ENCODE measurements at regions not wholly inside any gene's neighbourhood (a gene's known extent, or its start where the extent isn't known, plus 50 kb on each side); places are given as distances from the start of the nearest gene placed in this dataset.

GRCh38 chr5:67976181-67976580 is 239.4 kb upstream of the PIK3R1 start:
- no TSS peak for BruUV-seq (replicated peaks)
- no peaks in the 10 kb centered on the region for H3K9me3 ChIP-seq (replicated peaks; ENCODE audit: control insufficient read depth, insufficient read depth, low read length)
- intact Hi-C loops (cut with micrococcal nuclease; ENCODE audit: unreplicated experiment) = no loop called here
- ATAC-seq (no peak), FAIRE-seq (no peak), DNase-seq (ENCODE audit: low read depth, low spot score) (no peak)
- POLR2A ChIA-PET = no interaction called here
- TF ChIP-seq POLR2AphosphoS5 (IDR thresholded peaks at IDR 0.05; ENCODE audit: low read length) (no peak), ZNF592 (IDR thresholded peaks at IDR 0.05) (no peak), SIN3A (IDR thresholded peaks at IDR 0.05; ENCODE audit: low read depth, low read length) (no peak), TCF12 (IDR thresholded peaks at IDR 0.05; ENCODE audit: low read depth, low read length) (no peak), ZNF207 (IDR thresholded peaks at IDR 0.05; ENCODE audit: borderline replicate concordance) (no peak), E4F1 (IDR thresholded peaks at IDR 0.05; ENCODE audit: borderline replicate concordance, partially characterized antibody) (no peak), NFYA (IDR thresholded peaks at IDR 0.05; ENCODE audit: borderline replicate concordance, low read depth, low read length) (no peak), ETV6 (conservative IDR thresholded peaks at IDR 0.05 in 1 of 2, IDR thresholded peaks at IDR 0.05 in 1 of 2; ENCODE audit: borderline replicate concordance in 1 of 2, low read depth in 1 of 2) (no peak), RCOR1 (conservative IDR thresholded peaks at IDR 0.05; ENCODE audit: low read depth, low read length) (no peak), RAD51 (IDR thresholded peaks at IDR 0.05) (no peak), KDM1A (IDR thresholded peaks at IDR 0.05; ENCODE audit: borderline replicate concordance) (no peak)
- H3K36me3 ChIP-seq (ENCODE audit: control insufficient read depth in 2 of 2, insufficient read depth in 2 of 2, low read length in 1 of 2) = no peaks in the 10 kb centered on the region
- RAD21 ChIA-PET (ENCODE audit: unreplicated experiment) = no interaction called here
- no peak overlapping the region for H3K4me2 ChIP-seq (ENCODE audit: control insufficient read depth, insufficient read depth)
- WGBS (ENCODE audit: insufficient coverage, insufficient replicate concordance, low lambda C conversion rate, missing lambda C conversion rate) = 4% methylated on average over 1 of the region's 1 CpG
- H3K4me3 ChIP-seq = no peak overlapping the region
- H3K27me3 ChIP-seq (replicated peaks in 1 of 2; ENCODE audit: control insufficient read depth in 2 of 2, insufficient read depth in 2 of 2, low read length in 1 of 2) = no peaks in the 10 kb centered on the region
- in situ Hi-C loops (cut with MboI) = no loop called here
- no peaks in the 10 kb centered on the region for H3K79me2 ChIP-seq (ENCODE audit: control insufficient read depth, insufficient read depth, low read length)
- H4K20me1 ChIP-seq (ENCODE audit: control insufficient read depth, insufficient read depth) = no peaks in the 10 kb centered on the region
- SMC1A ChIA-PET (ENCODE audit: uncharacterized antibody, unreplicated experiment) = interaction anchor here (0.7 to 1.2 kb wide), 2 partner anchors 62 to 169 kb away, joined by 3 read pairs; no protein-coding TSS in a partner anchor
- H2AFZ ChIP-seq (ENCODE audit: control insufficient read depth, low read depth, low read length) = no peak overlapping the region
- H3K27ac ChIP-seq (ENCODE audit: control insufficient read depth, insufficient read depth) = no peak overlapping the region
- H3K9ac ChIP-seq (ENCODE audit: control insufficient read depth, insufficient read depth, low read length) = no peak overlapping the region
- no peaks in the 10 kb centered on the region for H3K4me1 ChIP-seq (ENCODE audit: control insufficient read depth, insufficient read depth, low read length)
- CTCF ChIA-PET = no interaction called here
